GM18520 (cell line): ENCODE measurements at regions not wholly inside any gene's neighbourhood (a gene's known extent, or its start where the extent isn't known, plus 50 kb on each side); places are given as distances from the start of the nearest gene placed in this dataset.

Source experiments
- ATAC-seq: cut with Tn5 transposase; IDR thresholded peaks from one replicate; pipeline ENCODE4 v1.9.1; 2021; ENCODE audit not compliant: unreplicated experiment

- ATAC-seq = no peak
Measured at GRCh38 chr2:204353823-204354222, 191.5 kb upstream of the PARD3B start.

GRCh38 chr2:204354442-204354856, 190.8 kb upstream of the PARD3B start:
- ATAC-seq = no peak

GRCh38 chr2:204355688-204356087, 189.6 kb upstream of the PARD3B start:
- ATAC-seq = no peak

DNA sequence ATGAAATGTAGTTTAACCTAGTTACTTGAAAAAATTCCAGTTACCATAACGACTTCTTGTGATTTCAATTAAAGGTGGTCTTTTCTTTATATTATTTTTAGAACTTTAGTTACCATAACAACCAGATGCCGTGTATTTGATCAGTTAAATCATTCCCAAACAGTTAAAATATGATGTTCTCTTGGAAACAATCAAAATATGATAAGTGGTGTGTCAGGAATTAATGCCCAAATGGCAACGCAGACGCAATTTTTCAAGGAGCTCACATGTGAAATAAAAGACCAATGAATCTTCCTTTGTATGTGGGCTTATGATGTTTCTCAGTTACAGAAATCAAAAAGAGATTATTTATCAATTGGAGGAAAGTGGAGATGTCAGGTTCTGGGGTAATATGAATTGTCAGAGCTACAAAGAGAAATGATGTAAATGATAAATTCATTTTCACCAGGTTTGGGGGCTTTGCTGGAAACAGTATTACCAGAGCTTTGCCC, 189.1 kb upstream of the PARD3B start:
- no peak for ATAC-seq

GRCh38 chr2:204357286-204357685, 188.0 kb upstream of the PARD3B start:
- ATAC-seq = no peak

DNA sequence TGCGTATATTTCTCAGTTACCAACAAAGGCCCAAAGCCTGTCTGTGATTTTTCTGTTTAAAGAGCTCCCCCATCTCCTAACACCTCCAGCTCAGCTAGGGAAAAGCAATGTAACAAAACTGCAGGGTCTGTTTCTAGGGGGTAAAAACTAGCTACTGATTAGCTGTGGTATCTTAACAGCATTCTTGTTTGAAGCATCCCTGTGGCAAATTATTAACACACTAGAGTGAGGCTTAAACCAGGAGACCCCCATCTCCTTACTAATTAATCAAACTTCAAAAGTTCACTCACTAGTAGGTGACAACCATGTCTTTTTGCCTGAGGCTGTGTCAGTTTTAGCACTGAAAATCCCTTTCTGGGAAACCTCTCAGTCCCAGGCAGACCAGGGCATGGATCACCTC, 186.2 kb upstream of the PARD3B start:
- ATAC-seq = no peak

DNA sequence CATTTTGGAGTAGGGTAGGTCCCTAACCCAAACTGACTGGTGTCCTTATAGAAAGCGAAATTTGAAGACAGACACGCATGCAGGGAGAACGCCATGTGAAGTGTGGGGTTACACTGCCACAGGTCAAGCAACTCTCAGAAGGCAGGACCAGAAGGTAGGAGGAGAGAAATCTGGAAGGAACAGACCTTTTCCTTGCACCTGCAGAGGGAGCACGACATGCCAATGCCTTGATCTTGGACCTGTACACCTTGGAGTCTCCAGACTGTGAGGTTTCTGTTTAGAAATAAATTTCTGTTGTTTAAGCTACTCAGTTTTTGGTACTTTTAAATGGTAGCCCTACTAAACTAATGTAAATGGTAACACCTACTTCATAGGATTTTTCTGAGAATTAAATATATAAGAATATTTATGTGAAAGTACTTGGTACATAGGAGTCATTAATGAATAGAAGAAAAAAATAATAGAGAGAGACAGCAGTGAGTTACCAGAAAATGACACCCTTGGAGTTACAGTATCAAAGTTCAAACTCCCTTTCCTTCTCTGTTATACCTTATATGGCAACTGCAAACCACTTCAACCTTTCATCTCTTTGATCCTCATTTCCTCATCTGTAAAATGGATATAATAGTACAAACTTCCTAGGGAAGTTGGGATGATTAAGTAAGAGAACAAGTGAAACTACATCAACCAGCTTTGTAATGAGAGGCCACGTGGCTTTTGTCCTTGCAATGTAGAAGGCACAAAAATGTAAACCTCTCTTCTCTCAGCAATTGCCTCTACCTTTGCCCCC, 184.9 kb upstream of the PARD3B start:
- ATAC-seq = no peak

- no peak for ATAC-seq
Measured at GRCh38 chr2:204361738-204362137, 183.5 kb upstream of the PARD3B start.

DNA sequence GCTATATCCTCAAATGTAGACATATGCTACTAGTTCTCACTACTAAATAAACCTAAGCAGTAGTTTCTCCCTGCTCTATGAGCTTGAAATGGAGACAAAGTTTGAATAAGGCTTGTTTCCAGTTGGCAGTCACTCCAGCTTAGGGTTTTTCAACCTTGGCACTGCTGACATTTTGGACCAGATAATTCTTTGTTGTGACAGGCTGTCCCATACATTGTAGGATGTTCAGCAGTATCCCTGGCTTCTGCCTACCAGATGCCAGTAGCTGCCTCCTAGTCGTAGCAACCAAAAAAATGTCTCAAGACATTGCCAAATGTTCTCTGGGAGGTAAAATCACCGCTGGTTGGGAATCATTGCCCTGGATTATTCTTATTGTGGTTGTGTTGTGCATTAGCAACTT, 182.7 kb upstream of the PARD3B start:
- no peak for ATAC-seq

GRCh38 chr2:204363513-204363912, 181.8 kb upstream of the PARD3B start:
- ATAC-seq = no peak

DNA sequence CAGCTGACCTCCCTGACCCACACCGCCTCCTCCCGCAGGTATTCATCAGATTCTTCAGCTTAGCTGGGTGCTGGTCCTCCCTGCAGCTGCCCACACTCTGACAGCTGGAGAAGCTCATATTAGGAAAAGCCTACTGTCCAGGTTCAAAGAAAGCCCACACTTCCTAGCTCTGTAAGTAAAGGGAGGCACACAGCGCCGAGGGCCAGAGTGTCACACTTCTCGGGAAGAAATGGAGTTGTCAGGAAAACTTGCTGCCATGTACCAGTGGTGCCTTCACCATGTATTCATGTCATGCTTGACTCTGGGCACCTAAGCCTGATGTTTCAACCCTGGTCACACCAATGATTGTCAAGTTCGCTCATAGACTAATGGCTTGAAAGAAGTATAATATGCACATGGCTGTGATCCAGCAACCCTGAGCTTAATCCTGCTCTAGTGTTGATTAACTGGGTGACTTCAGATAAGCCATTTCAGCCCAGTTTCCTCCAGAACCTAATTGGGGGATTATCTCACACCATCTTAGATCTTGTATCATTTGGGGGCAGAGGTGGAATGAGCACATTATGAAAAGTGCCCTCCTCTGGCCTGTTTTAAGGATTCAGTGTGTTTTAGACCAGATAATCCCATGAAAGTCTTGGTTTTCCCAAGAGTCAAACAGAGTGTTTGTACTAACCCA, 180.3 kb upstream of the PARD3B start:
- ATAC-seq = no peak

- no peak for ATAC-seq
Measured at GRCh38 chr2:204365811-204366210, 179.5 kb upstream of the PARD3B start.

DNA sequence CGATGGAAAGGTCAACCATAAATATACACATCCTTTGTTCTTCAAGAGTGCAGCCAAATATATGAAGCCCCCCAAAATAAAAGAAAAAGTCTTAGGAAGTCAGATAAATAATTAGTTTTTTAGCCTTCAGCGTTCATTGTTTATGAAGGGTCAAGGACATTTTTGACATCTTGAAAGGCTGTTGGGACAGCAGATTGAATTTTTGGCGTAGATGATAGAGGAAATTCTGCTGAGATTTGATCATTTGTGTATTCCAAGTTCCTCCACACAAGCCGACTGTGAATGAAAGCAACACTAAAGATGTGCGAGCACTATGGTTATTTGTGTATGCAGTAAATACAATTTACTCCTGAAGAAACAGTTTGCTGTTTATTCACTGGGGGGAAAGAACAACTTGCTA, 177.8 kb upstream of the PARD3B start:
- ATAC-seq = no peak

- ATAC-seq = no peak
Measured at GRCh38 chr2:204370172-204370718, 175.0 kb upstream of the PARD3B start.

DNA sequence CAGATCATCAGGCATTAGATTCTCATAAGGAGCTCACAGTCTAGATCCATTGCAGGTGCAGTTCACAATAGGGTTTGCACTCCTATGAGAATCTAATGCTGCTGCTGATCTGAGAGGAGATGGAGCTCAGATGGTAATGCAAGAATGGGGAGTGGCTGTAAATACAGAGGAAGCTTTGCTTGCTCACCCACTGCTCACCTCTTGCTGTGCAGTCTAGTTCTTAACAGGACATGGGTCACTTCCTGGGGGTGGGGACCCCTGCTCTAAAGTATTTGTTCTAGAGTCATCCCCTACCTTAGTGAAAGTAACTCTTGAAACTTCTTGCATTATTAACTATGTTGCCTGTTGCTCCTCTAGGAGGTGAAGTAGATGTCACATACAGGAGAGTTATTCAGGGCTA, 171.3 kb upstream of the PARD3B start:
- ATAC-seq = no peak

DNA sequence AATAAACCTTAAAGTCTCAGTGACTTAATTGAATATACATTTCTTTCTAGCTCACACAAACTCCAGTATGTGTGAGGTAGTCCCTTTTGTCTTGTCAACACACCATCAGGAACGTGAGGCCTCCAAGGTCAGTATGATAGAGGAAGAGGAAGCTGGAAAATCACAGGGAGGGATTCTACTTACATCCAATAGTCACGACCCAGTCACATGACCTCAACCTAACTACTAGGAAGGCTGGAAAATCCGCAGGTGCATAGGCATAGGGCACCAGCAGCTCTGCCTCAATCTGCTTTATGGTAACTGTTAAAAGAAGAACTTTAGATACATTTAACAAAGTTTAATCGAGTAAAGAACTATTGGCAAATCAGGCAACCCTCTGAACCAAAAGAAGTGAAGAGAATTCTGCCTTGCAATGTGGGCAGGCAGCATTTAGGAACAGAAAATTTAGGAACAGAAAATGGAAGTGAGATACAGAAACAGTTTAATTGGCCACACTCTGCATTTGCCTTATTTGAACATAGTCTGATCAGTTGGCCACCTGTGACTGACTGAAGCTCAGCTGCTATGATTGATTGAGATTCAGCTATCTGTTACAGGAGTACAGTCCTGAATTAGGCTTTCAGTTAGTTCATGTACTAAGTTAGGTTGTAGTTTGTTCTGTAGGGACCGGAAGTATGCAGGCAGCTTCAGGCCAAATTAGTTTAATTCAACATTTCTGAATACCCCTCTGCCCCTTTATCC, 165.0 kb upstream of the PARD3B start:
- ATAC-seq = no peak

GRCh38 chr2:204386668-204387067, 158.6 kb upstream of the PARD3B start:
- ATAC-seq = no peak

DNA sequence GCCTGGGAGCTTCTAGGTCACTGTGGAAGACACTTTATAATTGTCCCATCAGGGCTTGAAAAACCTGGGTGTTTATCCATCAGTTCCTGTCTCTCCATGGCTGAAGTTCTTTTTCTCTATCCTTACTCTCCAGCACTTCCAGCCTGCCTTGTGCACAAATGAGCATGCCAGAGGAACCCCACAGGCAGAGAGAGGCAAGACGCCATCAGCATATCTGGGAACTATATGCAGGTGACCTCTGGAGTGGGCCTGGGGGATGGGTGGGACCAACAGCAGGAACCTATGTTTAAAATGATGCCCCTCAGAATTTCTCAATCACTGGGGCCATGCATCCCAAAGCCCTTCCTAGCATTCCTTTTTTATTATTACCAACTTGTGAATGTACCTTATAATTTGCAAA, 156.2 kb upstream of the PARD3B start:
- ATAC-seq = no peak

DNA sequence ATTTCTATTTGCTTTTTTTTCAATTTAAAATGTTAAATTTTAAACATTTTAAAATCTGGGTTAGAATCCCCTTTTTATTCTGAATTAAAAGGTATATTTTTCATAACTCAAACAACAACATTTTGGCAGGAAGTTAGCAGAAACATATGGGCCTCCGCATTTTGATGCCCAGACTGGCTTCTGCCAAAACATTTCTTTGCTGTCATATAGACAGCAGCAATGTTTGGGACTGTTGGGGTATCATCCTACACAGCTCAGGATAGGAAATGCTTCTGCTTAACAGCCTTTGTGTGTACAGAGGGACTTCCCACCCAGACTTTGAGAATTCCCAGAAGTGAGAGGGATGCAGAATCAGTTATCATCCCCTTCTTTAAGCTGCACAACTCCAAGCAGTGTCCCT, 155.4 kb upstream of the PARD3B start:
- no peak for ATAC-seq

DNA sequence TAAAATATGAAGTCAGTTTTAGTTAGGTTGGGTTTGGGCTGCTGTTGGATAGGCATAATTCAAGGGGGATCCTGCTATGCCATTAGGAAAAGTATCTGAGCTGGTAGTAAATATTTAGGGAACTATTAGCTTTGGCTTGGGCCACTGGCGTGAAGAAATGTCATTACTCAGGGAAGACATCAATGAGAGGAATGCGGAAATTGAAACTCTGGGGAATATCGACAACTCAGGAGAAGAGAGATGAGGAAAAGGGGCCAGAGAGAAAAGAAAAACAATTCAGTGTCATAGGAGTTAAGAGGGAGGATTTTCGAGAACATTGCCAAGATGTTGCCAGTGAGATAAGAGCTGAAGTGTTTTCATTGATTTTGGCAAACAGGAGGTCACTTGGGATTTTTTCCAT, 149.7 kb upstream of the PARD3B start:
- no peak for ATAC-seq

DNA sequence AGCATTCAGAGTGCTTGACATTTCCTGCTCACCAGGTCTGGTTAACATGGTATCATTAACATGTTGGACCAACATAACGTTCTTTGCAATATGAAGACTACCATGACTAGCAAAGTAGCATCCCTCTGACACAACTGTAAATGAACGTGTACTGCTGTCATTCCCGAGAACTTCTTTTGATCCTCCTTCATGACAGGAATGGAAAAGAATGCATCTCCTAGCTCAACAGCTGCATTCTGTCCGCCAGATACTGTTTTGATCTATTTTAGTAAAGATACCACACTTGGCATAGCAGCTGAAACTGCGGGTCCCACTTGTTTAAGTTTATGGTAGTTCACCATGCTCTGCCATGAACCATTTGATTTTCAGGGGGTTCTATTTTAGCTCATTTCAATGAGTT, 144.2 kb upstream of the PARD3B start:
- ATAC-seq = no peak
